ENCODE measurements at regions not wholly inside any gene's neighbourhood (a gene's known extent, or its start where the extent isn't known, plus 50 kb on each side); places are given as distances from the start of the nearest gene placed in this dataset.

- CTCF ChIA-PET: interaction anchor here (1.6 kb wide), 1 partner anchor 18 kb away, joined by 6 read pairs; no protein-coding TSS in a partner anchor
- no peak for TF ChIP-seq JUN (IDR thresholded peaks at IDR 0.05; ENCODE audit: borderline replicate concordance, insufficient read depth, insufficient read length, low read depth)
- no peak for TF ChIP-seq GATA2 (IDR thresholded peaks at IDR 0.05; ENCODE audit: insufficient read depth, insufficient read length, low read depth, low read length)
- TF ChIP-seq MAX (IDR thresholded peaks at IDR 0.05; ENCODE audit: insufficient read depth, insufficient read length): no peak
- TF ChIP-seq MYC (IDR thresholded peaks at IDR 0.05; ENCODE audit: low read depth, low read length): no peak
- no peak for TF ChIP-seq POLR2AphosphoS5 (IDR thresholded peaks at IDR 0.05; ENCODE audit: insufficient read depth, low read depth, low read length)
- no peak for TF ChIP-seq POLR2A (IDR thresholded peaks at IDR 0.05; ENCODE audit: low read depth, low read length)
- TF ChIP-seq EZH2 (IDR thresholded peaks at IDR 0.05; ENCODE audit: borderline replicate concordance, low read depth, low read length, severe bottlenecking): no peak
- no peak for TF ChIP-seq FOS (IDR thresholded peaks at IDR 0.05; ENCODE audit: borderline replicate concordance, insufficient read depth, low read length)
- TF ChIP-seq CTCF (IDR thresholded peaks at IDR 0.05; ENCODE audit: extremely low read depth in 1 of 2, insufficient read depth in 1 of 2, low read depth in 1 of 2, low read length in 2 of 2): no peak
Measured at GRCh38 chr21:26751305-26751704, 93.9 kb downstream of the ADAMTS1 start.

More at GRCh38 chr21:26751305-26751704, 93.9 kb downstream of the ADAMTS1 start:
- Histone ChIP-seq H3K4me3 (replicated peaks in 1 of 3; ENCODE audit: insufficient read depth in 1 of 3, low read depth in 1 of 3, low read length in 3 of 3) (no peak overlapping the region), H3K9me1 (replicated peaks; ENCODE audit: control insufficient read depth, extremely low read depth, insufficient read depth, low read length) (no peaks in the 10 kb centered on the region), H3K79me2 (ENCODE audit: control insufficient read depth, insufficient read depth, low read length) (no peaks in the 10 kb centered on the region), H4K20me1 (replicated peaks; ENCODE audit: control insufficient read depth, extremely low read depth, insufficient read depth, low read length) (no peaks in the 10 kb centered on the region), H2AFZ (ENCODE audit: low read depth, low read length) (no peak overlapping the region), H3K27me3 (ENCODE audit: control insufficient read depth in 2 of 2, insufficient read depth in 2 of 2, low read length in 2 of 2) (no peaks in the 10 kb centered on the region), H3K9me3 (replicated peaks; ENCODE audit: control insufficient read depth, insufficient read depth, low read length) (no peaks in the 10 kb centered on the region), H3K4me2 (ENCODE audit: insufficient read depth, low read length) (no peak overlapping the region), H3K9ac (replicated peaks; ENCODE audit: extremely low read depth, insufficient read depth, low read length) (no peak overlapping the region), H3K36me3 (ENCODE audit: control insufficient read depth in 2 of 2, extremely low read depth in 1 of 2, insufficient read depth in 2 of 2, low read length in 2 of 2) (no peaks in the 10 kb centered on the region), H3K27ac (ENCODE audit: insufficient read depth, low read depth, low read length) (no peak overlapping the region), H3K4me1 (ENCODE audit: control insufficient read depth, extremely low read depth, insufficient read depth, low read length) (no peaks in the 10 kb centered on the region)
- POLR2A ChIA-PET: no interaction called here
- BruUV-seq (replicated peaks): no TSS peak
- FAIRE-seq: no peak
- no peak for DNase-seq (ENCODE audit: low read depth, low spot score)
- intact Hi-C loops (cut with micrococcal nuclease) (no loop called here), dilution Hi-C loops (cut with MboI; ENCODE audit: extremely low pct_ligation_motif_present, low sequenced_read_pairs) (no loop called here)
